Neural crest cell (in vitro differentiated cells): ENCODE measurements at regions not wholly inside any gene's neighbourhood (a gene's known extent, or its start where the extent isn't known, plus 50 kb on each side); places are given as distances from the start of the nearest gene placed in this dataset.

Experiments used
- DNase-seq: peaks from one replicate; pipeline ENCODE4 v3.0.0; 2021; ENCODE audit warnings: low read depth, mixed read lengths, low spot score
- H3K27ac Mint-ChIP-seq: one replicate; pipeline ENCODE4 v1.8.0; 2021; ENCODE audit warnings: mild to moderate bottlenecking, mixed read lengths; ENCODE audit not compliant: unreplicated experiment
- H3K27me3 Mint-ChIP-seq: 2 replicates; pipeline ENCODE4 v1.8.0; 2021; ENCODE audit warnings: low read depth, mild to moderate bottlenecking, mixed read lengths
- H3K36me3 Mint-ChIP-seq: 2 replicates; pipeline ENCODE4 v1.8.0; 2021; ENCODE audit warnings: low read depth, mild to moderate bottlenecking, mixed read lengths
- H3K4me1 Mint-ChIP-seq: 2 replicates; pipeline ENCODE4 v1.8.0; 2021; ENCODE audit warnings: mixed read lengths
- H3K4me3 Mint-ChIP-seq: one replicate; pipeline ENCODE4 v1.8.0; 2021; ENCODE audit warnings: mild to moderate bottlenecking, mixed read lengths
- H3K9me3 Mint-ChIP-seq: 2 replicates; pipeline ENCODE4 v1.8.0; 2021; ENCODE audit warnings: mixed read lengths
- TF ChIP-seq, protein P1 (sequence below): fragments of 200-600 bp; sonication (generic); conservative IDR thresholded peaks from 2 replicates; pipeline ENCODE4 v1.5.0; 2021; ENCODE audit warnings: antibody characterized with exemption, mild to moderate bottlenecking

DNA sequence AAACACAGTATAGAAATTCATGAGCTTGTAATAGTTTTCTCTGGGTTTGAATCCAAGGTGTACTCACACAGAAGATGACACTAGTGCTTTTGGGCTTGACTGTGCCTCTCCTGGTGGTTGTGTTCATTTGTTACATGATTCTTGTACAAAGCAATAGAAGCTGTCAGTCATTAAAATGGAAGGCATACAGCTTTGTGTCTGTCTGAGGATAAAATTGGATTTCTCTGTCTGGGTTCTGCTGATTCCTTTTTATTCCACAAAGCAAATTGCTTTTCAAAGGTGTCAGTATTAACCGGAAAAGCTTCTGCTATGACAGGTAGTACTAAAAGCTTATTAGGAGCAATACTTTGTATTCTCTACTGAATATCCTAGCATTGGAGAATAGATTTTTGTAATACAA, 361.2 kb downstream of the SLC6A15 start:
- DNase-seq: no peak
- no peaks in the 10 kb centered on the region for H3K27me3 Mint-ChIP-seq
- TF ChIP-seq, protein P1, sequence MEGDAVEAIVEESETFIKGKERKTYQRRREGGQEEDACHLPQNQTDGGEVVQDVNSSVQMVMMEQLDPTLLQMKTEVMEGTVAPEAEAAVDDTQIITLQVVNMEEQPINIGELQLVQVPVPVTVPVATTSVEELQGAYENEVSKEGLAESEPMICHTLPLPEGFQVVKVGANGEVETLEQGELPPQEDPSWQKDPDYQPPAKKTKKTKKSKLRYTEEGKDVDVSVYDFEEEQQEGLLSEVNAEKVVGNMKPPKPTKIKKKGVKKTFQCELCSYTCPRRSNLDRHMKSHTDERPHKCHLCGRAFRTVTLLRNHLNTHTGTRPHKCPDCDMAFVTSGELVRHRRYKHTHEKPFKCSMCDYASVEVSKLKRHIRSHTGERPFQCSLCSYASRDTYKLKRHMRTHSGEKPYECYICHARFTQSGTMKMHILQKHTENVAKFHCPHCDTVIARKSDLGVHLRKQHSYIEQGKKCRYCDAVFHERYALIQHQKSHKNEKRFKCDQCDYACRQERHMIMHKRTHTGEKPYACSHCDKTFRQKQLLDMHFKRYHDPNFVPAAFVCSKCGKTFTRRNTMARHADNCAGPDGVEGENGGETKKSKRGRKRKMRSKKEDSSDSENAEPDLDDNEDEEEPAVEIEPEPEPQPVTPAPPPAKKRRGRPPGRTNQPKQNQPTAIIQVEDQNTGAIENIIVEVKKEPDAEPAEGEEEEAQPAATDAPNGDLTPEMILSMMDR: no peak

DNA sequence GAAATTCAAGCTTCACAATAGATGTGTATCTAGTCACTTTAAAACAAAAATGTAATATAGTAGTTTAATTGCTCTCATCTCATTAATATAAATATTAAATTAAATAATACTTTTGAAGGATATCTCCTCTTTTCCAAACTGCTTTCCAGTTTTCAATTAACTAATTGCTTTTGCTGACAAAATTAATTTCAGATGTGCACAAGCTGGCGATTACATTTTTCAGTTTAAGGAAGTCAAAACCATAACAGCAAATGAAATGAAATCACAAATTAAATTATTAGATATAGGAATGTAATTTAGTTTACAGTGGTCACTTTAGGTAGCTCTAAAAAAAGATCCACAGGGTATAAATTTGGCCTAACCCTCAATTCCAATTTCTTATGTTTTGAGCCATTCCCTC, 362.1 kb downstream of the SLC6A15 start:
- H3K27me3 Mint-ChIP-seq: no peaks in the 10 kb centered on the region
- peaks cover 7% of the 10 kb centered on the region for H3K9me3 Mint-ChIP-seq
- no peak overlapping the region for H3K27ac Mint-ChIP-seq
- TF ChIP-seq, protein P1: no peak
- no peak overlapping the region for H3K4me3 Mint-ChIP-seq
- no peaks in the 10 kb centered on the region for H3K36me3 Mint-ChIP-seq
- DNase-seq: no peak
- H3K4me1 Mint-ChIP-seq: no peaks in the 10 kb centered on the region

More for the DNA sequence above, 361.2 kb downstream of the SLC6A15 start:
- Mint-ChIP-seq H3K27ac (no peak overlapping the region), H3K4me3 (no peak overlapping the region), H3K4me1 (no peaks in the 10 kb centered on the region), H3K36me3 (no peaks in the 10 kb centered on the region), H3K9me3 (peaks cover 7% of the 10 kb centered on the region)

DNA sequence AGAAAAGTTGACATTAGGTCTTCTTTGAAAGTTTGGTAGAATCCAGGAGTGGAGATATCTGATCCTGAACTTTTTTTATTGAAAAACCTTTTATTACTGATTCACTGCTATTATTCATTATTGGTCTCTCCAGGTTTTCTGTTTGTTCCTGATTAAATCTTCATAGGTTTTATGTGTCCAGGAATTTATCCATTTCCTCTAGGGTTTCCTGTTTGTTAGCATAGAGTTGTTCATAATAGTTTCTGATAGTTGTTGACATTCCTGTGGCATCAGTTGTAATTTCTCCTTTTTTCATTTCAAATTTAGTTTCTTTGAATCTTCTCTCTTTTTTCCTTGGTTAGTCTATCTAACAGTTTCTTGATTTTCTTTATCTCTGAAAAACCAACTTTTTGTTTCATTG, 370.3 kb downstream of the SLC6A15 start:
- Mint-ChIP-seq H3K9me3 (peaks cover 11% of the 10 kb centered on the region), H3K4me1 (no peaks in the 10 kb centered on the region), H3K4me3 (no peak overlapping the region), H3K36me3 (no peaks in the 10 kb centered on the region), H3K27ac (no peak overlapping the region), H3K27me3 (no peaks in the 10 kb centered on the region)
- DNase-seq: no peak
- TF ChIP-seq, protein P1: no peak

DNA sequence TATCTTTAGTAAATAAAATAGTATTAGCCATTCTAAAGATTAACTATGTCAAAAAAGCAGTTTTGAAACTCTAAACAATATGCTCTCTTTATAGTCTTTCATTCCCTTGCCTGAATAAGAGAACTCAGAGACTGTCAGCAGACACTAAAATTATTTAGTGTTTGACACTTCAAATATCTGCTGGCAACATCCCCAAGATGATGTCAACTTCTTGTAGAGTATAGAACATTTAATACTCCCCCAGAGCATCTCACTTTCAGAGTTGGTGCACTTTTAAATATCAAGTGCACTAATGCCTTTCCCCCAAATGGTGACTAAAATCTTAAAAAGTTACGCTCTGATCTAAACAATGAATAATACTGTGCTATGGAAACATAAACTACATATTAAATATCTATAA, 374.9 kb downstream of the SLC6A15 start:
- no peaks in the 10 kb centered on the region for H3K27me3 Mint-ChIP-seq
- H3K27ac Mint-ChIP-seq: no peak overlapping the region
- TF ChIP-seq, protein P1: no peak
- H3K36me3 Mint-ChIP-seq: no peaks in the 10 kb centered on the region
- H3K9me3 Mint-ChIP-seq: peaks cover 3% of the 10 kb centered on the region
- no peaks in the 10 kb centered on the region for H3K4me1 Mint-ChIP-seq
- no peak overlapping the region for H3K4me3 Mint-ChIP-seq
- no peak for DNase-seq

DNA sequence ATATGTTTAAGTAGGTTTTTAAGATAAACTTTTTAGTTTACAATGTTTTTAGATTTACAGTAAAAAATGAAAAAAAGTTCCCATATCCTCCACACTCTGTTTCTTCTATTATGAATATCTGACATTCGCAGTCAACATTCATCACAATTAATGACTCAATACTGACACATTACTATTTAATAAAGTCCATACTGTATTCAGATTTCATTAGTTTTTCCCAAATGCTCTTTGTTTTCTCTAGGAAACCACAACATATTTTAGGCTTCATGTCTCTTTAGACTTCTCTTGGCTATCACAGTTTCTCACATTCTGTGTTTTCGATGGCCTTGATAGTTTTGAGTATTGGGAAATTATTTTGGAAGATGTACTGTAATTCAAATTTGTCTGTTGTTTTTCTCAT, 399.8 kb downstream of the SLC6A15 start:
- Mint-ChIP-seq H3K4me3 (no peak overlapping the region), H3K36me3 (no peaks in the 10 kb centered on the region), H3K27me3 (no peaks in the 10 kb centered on the region), H3K9me3 (no peaks in the 10 kb centered on the region), H3K27ac (no peak overlapping the region), H3K4me1 (no peaks in the 10 kb centered on the region)
- TF ChIP-seq, protein P1: no peak
- DNase-seq: no peak

DNA sequence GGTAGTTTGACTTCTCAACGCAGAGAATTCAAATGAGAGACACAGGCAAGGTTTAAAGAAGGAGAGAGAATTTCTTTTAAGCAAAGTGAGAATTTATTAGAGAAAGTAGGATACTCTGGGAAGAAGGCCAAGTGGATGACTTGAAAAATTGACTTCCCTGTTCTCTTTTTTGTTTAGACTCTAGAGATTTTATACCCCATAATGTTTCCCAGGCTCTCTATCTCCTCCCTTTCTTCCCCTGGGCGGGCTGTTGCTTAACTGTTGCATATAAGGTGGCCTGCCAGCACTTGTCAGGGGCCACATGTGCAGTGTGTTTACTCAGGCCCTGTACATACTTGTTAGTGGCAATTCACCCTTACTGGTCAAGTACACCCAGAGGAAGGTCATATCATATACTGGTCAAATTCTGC, 403.7 kb downstream of the SLC6A15 start:
- Mint-ChIP-seq H3K9me3 (no peaks in the 10 kb centered on the region), H3K27ac (no peak overlapping the region), H3K4me1 (no peaks in the 10 kb centered on the region), H3K4me3 (no peak overlapping the region), H3K36me3 (no peaks in the 10 kb centered on the region), H3K27me3 (no peaks in the 10 kb centered on the region)
- TF ChIP-seq, protein P1: no peak
- no peak for DNase-seq
